Fibroblast of lung (primary cell): ENCODE measurements at regions not wholly inside any gene's neighbourhood (a gene's known extent, or its start where the extent isn't known, plus 50 kb on each side); places are given as distances from the start of the nearest gene placed in this dataset.

Source experiments
- DNase-seq, 2 donors: peaks; one replicate each; pipeline versions ENCODE4 v3.0.0 to v3.0.0-alpha.2; 2010; ENCODE audit warnings: low read depth in 2 of 2
- H2AFZ ChIP-seq: 2 replicates; pipeline ENCODE4 v1.5.1; 2012; ENCODE audit warnings: low read length, control low read depth, inconsistent platforms
- H3K27ac ChIP-seq: 2 replicates; pipeline ENCODE4 v1.5.1; 2011; ENCODE audit warnings: low read length, control low read depth; ENCODE audit not compliant: insufficient read depth
- H3K27me3 ChIP-seq: 2 replicates; pipeline ENCODE4 v1.5.1; 2011; ENCODE audit warnings: mild to moderate bottlenecking, low read length; ENCODE audit not compliant: control insufficient read depth, insufficient read depth
- H3K36me3 ChIP-seq: 2 replicates; pipeline ENCODE4 v1.5.1; 2011; ENCODE audit warnings: low read length; ENCODE audit not compliant: control insufficient read depth, insufficient read depth
- H3K4me1 ChIP-seq: 2 replicates; pipeline ENCODE4 v1.5.1; 2011; ENCODE audit warnings: low read length; ENCODE audit not compliant: control insufficient read depth, insufficient read depth; ENCODE audit errors: extremely low read depth
- H3K4me2 ChIP-seq: 2 replicates; pipeline ENCODE4 v1.5.1; 2011; ENCODE audit warnings: low read length, control low read depth; ENCODE audit not compliant: insufficient read depth; ENCODE audit errors: extremely low read depth
- H3K4me3 ChIP-seq, 4 experiments: fragments of 200-600 bp in 1 of 4; sonication (generic) in 1 of 4; replicated peaks in 1 of 4; 2 replicates each; pipeline ENCODE4 v1.5.1; 2011 to 2016; ENCODE audit warnings: low read length in 4 of 4, low read depth in 3 of 4, mild to moderate bottlenecking in 3 of 4, control low read depth in 2 of 4, inconsistent platforms in 1 of 4, mixed read lengths in 1 of 4; ENCODE audit not compliant: insufficient read depth in 1 of 4; ENCODE audit errors: control extremely low read depth in 1 of 4
- H3K79me2 ChIP-seq: 2 replicates; pipeline ENCODE4 v1.5.1; 2012; ENCODE audit warnings: mild to moderate bottlenecking, low read length, inconsistent platforms; ENCODE audit not compliant: control insufficient read depth, insufficient read depth
- H3K9ac ChIP-seq: 2 replicates; pipeline ENCODE4 v1.5.1; 2011; ENCODE audit warnings: mild to moderate bottlenecking, low read length, control low read depth; ENCODE audit not compliant: insufficient read depth
- H3K9me3 ChIP-seq: 2 replicates; pipeline ENCODE4 v1.5.1; 2012; ENCODE audit warnings: low read depth, low read length; ENCODE audit not compliant: control insufficient read depth, insufficient read depth
- H4K20me1 ChIP-seq: 2 replicates; pipeline ENCODE4 v1.5.1; 2011; ENCODE audit warnings: low read length; ENCODE audit not compliant: control insufficient read depth, insufficient read depth; ENCODE audit errors: extremely low read depth
- EZH2 ChIP-seq: IDR thresholded peaks from 2 replicates; pipeline ENCODE4 v1.5.1; 2012; ENCODE audit warnings: low read length, control low read depth, mild to moderate bottlenecking; ENCODE audit errors: missing control alignments
- TF ChIP-seq, protein P1 (sequence below), 2 donors: IDR thresholded peaks in 1 of 2; conservative IDR thresholded peaks in 1 of 2; 1 replicate in 1 of 2; 2 replicates in 1 of 2; pipeline ENCODE4 v1.5.1; 2011 to 2012; ENCODE audit warnings: low read length in 2 of 2, control low read depth in 1 of 2, inconsistent platforms in 1 of 2, low read depth in 1 of 2, mild to moderate bottlenecking in 1 of 2

DNA sequence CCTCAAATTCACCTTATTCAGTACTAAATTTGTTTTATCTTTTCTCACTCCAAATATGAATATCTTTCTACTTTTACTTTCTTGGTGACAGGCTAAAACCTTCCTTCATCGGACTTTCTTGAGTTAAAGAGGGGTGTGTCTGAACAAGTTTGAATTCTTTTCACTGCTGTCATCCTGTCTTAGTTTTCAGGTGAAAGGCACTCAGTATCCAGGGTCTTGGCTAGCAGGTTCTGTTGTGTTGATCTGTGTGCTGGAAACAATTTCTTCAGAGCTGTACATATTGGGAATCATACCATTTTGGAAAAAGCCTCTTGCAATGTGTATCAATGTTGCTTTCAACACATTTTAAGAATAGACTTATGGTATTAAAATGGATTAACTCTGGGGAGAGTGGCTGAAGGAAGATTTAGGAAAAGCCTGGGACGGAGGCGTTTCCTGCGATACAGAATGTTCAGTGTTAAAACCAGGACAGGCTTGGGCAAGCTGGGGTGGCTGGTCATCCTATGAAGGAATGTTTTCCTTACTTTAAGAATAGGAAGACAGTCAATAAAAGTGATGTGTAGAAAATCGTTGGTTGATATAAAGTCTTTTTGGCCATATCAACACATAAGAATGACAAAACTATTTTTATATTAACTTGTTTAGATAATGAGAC is 350.7 kb upstream of the SPRED2 start:
- no peaks in the 10 kb centered on the region for H3K79me2 ChIP-seq
- H3K4me1 ChIP-seq: no peaks in the 10 kb centered on the region
- H3K9ac ChIP-seq: no peak overlapping the region
- no peaks in the 10 kb centered on the region for H4K20me1 ChIP-seq
- no peak overlapping the region for H3K4me2 ChIP-seq
- DNase-seq: no peak
- H3K36me3 ChIP-seq: no peaks in the 10 kb centered on the region
- no peak overlapping the region for H3K4me3 ChIP-seq
- no peak overlapping the region for H2AFZ ChIP-seq
- no peaks in the 10 kb centered on the region for H3K9me3 ChIP-seq
- H3K27ac ChIP-seq: no peak overlapping the region
- TF ChIP-seq, protein P1, sequence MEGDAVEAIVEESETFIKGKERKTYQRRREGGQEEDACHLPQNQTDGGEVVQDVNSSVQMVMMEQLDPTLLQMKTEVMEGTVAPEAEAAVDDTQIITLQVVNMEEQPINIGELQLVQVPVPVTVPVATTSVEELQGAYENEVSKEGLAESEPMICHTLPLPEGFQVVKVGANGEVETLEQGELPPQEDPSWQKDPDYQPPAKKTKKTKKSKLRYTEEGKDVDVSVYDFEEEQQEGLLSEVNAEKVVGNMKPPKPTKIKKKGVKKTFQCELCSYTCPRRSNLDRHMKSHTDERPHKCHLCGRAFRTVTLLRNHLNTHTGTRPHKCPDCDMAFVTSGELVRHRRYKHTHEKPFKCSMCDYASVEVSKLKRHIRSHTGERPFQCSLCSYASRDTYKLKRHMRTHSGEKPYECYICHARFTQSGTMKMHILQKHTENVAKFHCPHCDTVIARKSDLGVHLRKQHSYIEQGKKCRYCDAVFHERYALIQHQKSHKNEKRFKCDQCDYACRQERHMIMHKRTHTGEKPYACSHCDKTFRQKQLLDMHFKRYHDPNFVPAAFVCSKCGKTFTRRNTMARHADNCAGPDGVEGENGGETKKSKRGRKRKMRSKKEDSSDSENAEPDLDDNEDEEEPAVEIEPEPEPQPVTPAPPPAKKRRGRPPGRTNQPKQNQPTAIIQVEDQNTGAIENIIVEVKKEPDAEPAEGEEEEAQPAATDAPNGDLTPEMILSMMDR (conservative IDR thresholded peaks at IDR 0.05 in 1 of 2, IDR thresholded peaks at IDR 0.05 in 1 of 2; ENCODE audit: low read depth in 1 of 2, low read length in 2 of 2): no peak
- TF ChIP-seq EZH2: no peak
- no peaks in the 10 kb centered on the region for H3K27me3 ChIP-seq

DNA sequence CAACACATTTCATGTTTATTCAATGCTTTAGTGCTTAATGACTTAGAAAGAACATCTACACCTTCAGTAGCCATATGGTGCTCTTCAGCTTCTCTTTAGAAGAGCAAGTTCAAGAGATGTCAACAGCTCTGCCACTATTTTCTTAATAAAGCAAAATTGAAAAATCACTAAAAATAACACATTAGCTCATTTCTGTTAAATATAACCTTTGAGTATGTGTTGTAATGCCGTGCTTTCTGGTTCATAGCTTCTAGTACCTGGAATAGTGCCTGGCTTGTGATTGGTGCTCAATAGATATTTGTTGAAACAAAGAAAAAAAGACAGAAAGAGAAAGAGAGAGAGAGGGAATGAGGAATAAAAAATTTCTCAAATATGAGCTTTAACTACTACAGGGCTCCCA is 349.8 kb upstream of the SPRED2 start:
- no peaks in the 10 kb centered on the region for H4K20me1 ChIP-seq
- no peak overlapping the region for H2AFZ ChIP-seq
- no peaks in the 10 kb centered on the region for H3K36me3 ChIP-seq
- H3K4me1 ChIP-seq: no peaks in the 10 kb centered on the region
- no peak overlapping the region for H3K4me3 ChIP-seq
- no peak overlapping the region for H3K27ac ChIP-seq
- H3K9me3 ChIP-seq: no peaks in the 10 kb centered on the region
- no peak overlapping the region for H3K4me2 ChIP-seq
- TF ChIP-seq EZH2: no peak
- TF ChIP-seq, protein P1 (conservative IDR thresholded peaks at IDR 0.05 in 1 of 2, IDR thresholded peaks at IDR 0.05 in 1 of 2; ENCODE audit: low read depth in 1 of 2, low read length in 2 of 2): no peak
- DNase-seq: no peak
- H3K9ac ChIP-seq: no peak overlapping the region
- no peaks in the 10 kb centered on the region for H3K79me2 ChIP-seq
- no peaks in the 10 kb centered on the region for H3K27me3 ChIP-seq

DNA sequence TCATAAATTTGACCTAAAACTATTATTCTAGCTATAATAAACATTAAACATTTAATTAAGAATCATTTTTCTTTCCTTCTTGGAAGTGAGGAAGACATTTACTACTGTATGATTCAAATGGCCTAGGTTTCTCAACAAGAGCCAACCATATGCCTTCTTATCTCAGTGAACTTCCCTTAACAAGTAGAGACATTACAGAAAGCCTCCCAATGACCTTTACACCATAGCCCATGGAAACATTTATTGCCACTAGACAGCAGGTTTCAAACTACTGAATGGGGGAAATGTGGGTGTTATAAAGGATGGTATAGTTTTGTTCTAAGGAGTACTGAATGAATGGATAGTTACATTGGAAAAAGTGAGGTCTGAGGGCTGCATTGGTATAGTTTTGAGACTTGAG is 349.4 kb upstream of the SPRED2 start:
- no peaks in the 10 kb centered on the region for H4K20me1 ChIP-seq
- DNase-seq: no peak
- no peaks in the 10 kb centered on the region for H3K4me1 ChIP-seq
- H3K9me3 ChIP-seq: no peaks in the 10 kb centered on the region
- no peaks in the 10 kb centered on the region for H3K36me3 ChIP-seq
- H3K27me3 ChIP-seq: no peaks in the 10 kb centered on the region
- no peak overlapping the region for H2AFZ ChIP-seq
- no peak overlapping the region for H3K4me2 ChIP-seq
- H3K9ac ChIP-seq: no peak overlapping the region
- H3K4me3 ChIP-seq: no peak overlapping the region
- no peaks in the 10 kb centered on the region for H3K79me2 ChIP-seq
- no peak for TF ChIP-seq EZH2
- TF ChIP-seq, protein P1 (conservative IDR thresholded peaks at IDR 0.05 in 1 of 2, IDR thresholded peaks at IDR 0.05 in 1 of 2; ENCODE audit: low read depth in 1 of 2, low read length in 2 of 2): no peak
- H3K27ac ChIP-seq: no peak overlapping the region
